T-helper 9 cell (primary cell): ENCODE measurements at regions not wholly inside any gene's neighbourhood (a gene's known extent, or its start where the extent isn't known, plus 50 kb on each side); places are given as distances from the start of the nearest gene placed in this dataset.
"Not testable (repeated sequence)": the region's sequence is repeated elsewhere in the genome, so short reads cannot be mapped to it uniquely, and the experiment has no call there.

Source experiments
- DNase-seq: peaks from one replicate; pipeline ENCODE4 v3.0.0-alpha.2; 2020

- no peak for DNase-seq
Measured at GRCh38 chr2:2650608-2651375, 319.7 kb upstream of the MYT1L start.

DNA sequence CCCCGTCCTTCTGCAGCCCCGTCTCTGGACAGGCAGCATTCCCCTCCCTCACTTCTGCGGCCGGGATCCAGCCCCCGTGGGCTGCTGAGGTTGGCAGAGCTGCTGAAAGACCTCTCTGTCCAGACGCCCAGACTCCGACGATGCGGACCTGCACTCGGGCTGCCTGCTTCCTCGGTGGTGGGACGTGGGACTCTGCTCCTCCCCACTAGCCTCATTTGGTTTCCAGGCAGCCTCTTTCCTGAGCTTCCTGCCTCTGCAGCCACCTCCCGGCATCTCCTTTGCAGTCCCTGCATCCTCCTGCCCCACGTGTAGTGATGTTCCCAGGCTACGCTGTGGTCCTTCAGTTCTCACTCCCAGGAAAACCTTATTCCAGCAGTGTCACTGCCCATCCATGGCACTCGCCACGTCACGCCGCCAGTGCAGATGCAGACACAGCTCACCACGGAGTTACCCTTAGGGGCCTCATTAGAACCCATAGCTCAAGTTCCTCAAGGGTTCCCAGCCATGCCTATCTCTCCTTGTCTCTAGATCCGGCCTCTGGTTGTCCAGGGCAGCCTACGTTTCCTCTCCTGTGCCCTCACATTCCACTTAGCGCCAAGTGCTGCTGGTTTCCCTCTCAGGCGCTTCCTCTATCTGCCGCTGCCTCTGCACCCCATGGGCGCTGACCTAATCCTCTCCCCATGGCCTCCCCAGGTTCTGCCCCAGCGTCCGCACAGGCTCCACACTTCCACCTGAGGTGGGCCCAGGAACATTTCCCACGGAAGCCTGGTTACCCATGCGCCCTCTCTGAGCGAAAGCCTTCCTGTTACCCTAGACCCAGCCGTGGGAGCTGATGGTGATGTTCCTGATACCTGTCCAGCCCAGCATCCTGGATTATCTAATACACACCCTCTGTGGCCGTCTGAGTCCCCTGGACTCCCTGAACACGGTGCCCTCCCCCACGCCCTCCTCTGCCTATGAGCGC is 318.3 kb upstream of the MYT1L start:
- DNase-seq = no peak

DNA sequence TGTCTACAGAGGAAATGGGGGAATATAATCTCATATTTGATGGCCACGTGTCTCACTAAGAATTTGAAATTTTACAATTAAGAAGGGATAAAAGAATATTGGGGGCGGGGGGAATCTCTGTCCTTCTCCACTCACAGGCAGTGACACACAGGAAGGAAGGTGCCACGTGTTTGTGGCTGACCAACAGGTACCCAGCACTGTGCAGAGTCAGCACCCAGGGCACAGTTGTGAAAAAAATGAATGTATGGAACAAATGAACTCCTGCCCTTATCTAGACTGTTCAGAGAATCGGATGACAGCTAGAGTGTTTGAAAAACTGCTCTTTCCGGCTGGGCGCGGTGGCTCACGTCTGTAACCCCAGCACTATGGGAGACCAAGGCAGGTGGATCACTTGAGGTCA is 317.0 kb upstream of the MYT1L start:
- no peak for DNase-seq

GRCh38 chr2:2647141-2647541 is 316.1 kb upstream of the MYT1L start:
- no peak for DNase-seq

- no peak for DNase-seq
Measured at GRCh38 chr2:2646433-2647051, 315.5 kb upstream of the MYT1L start.

- DNase-seq = no peak
Measured at GRCh38 chr2:2645162-2645855, 314.2 kb upstream of the MYT1L start.

DNA sequence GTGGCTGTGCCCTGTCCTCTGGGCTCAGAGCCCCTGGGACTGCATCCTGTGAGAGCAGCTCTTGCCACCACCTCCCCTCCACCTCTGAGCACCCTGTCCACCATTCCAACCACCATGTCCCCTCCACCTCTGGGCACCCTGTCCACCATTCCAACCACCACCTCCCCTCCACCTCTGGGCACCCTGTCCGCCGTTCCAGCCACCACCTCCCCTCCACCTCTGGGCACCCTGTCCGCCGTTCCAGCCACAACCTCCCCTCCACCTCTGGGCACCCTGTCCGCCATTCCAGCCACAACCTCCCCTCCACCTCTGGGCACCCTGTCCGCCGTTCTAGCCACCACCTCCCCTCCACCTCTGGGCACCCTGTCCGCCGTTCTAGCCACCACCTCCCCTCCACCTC is 313.7 kb upstream of the MYT1L start:
- not testable (repeated sequence) for DNase-seq

GRCh38 chr2:2644040-2644439 is 313.0 kb upstream of the MYT1L start:
- no peak for DNase-seq

DNA sequence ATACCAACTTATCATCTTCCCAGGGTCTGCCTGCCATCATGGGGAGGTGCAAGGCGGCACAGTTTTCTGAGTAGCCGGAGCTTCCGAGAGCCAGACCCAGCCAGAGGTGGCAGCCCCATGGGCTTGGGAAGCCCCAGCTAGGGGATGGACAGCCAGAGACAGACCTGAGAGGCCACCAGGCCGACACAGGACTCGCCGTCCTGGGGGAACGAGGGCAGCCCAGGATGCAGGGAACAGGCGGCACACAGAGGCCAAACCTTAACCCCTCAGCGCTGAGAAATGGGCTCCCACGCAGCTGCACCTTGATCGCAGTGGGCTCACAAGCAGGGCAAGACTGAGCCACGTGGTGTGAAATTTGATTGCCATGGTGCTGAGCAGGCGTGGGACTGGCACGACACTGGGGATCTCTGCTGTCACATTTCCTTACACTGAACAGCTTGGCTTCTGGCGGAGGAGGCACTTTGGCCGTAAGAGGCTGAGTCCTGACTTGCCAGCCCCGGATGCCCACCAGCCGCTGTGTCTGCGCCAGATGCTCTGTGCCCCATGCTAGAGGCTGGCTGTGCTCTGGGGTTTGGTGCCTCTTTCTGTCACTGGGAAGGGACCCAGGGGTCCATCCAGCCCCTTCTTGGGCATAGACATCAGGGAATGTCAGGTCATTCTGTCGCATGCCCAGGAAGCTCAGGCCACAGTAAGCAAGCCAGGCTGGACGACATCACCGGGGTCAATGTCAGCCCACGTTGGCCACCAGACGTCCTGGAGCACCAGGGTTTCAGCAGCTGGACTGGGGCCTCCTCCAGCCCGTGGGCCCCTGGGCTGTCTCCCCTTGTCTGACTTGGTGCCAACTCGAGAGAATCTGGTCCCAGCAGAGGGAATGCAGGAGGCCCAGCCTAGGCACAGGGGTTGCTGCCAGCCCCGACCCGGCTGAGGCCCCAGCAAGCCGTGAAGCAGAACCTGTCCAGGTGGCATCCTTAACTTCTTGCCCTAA is 312.1 kb upstream of the MYT1L start:
- DNase-seq = no peak

- no peak for DNase-seq
Measured at GRCh38 chr2:2641541-2642410, 310.7 kb upstream of the MYT1L start.

DNA sequence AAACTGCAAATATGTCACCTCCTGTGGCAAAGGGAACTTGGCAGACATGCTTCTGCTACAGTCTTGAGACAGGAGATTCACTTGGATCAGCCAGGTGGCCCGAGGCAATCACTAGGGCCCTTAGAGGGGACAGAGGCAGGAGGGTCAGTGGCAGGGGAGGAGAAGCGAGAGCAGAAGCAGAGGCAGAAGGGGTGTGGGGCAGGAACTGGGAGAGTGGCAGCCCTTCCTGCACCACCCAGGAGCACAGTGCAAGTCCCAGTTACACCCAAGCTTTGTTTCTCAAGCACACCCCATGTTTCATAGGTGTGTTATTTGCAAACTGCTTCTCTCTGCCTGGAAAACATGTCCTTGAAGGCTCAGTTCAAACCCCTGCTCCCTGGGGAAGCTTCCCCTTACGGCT is 309.7 kb upstream of the MYT1L start:
- no peak for DNase-seq

GRCh38 chr2:2640371-2640770 is 309.3 kb upstream of the MYT1L start:
- DNase-seq = no peak

DNA sequence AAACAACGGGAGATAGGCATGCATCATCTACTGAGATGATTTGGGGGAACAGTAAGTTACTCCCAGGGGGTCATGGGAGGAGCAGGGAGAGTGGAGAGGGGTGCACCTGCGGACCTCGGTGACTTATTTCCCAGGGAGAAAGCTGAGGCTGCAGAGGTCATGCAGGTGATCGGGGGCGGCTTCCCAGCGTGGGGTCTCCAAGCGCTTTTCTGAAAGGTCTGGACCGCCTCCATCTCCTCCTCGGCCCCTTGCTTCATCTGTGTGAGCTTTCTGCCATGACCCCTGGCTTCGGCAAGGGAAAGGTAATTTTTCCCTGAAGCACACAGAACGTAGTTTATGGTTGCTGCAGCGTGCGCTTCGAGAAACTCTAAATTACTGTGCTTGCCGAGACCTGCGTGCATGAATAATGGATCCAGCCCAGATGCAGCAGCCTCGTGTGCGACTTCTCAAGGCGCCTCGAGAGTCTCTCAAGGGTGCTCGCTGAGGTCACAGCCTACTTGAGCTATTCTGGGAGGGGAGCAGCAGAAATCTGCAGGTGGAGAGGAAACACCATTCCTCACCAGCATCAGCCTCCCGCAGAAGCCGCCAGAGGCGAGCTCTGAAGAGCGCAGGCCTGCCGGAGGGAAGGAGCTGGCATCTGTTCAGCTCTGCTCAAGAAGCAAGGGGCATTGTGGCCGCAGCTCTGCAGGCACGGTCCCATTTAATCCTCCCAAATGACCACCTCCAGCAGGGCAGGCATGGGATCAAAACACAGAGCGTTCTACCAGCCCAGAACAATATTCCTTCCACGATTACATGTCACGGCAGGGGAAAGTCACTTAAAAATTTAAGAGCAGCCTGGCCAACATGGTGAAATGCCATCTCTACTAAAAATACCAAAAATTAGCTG is 308.4 kb upstream of the MYT1L start:
- DNase-seq = no peak

- DNase-seq = no peak
Measured at GRCh38 chr2:2638547-2639220, 307.6 kb upstream of the MYT1L start.

- no peak for DNase-seq
Measured at GRCh38 chr2:2636813-2637212, 305.7 kb upstream of the MYT1L start.

GRCh38 chr2:2635025-2635528 is 304.0 kb upstream of the MYT1L start:
- DNase-seq = no peak

GRCh38 chr2:2633017-2633416 is 301.9 kb upstream of the MYT1L start:
- no peak for DNase-seq

DNA sequence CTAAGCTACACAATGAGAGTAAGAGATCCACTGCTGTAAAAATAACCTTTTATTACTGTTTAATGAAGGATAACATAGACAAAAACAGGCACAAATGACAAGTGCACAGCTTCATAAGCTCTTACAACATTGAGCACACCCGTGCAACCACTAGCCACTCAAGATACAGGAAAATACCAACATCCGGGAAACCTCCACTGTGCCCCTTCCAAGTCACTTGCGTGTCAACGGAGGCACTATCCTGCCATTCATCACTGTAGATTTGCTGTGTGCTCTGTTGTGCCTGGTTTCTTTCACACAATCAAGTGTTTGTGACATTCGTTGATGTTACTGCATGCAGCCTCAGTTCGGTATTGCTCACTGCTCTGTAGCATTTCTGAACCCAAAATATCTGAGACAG is 292.9 kb upstream of the MYT1L start:
- no peak for DNase-seq

- DNase-seq = no peak
Measured at GRCh38 chr2:2621855-2622254, 290.8 kb upstream of the MYT1L start.
